ENCODE measurements at regions not wholly inside any gene's neighbourhood (a gene's known extent, or its start where the extent isn't known, plus 50 kb on each side); places are given as distances from the start of the nearest gene placed in this dataset.

GRCh38 chr17:14942526-14943190 is 322.5 kb downstream of the PMP22 start:
- TF ChIP-seq, protein P1, sequence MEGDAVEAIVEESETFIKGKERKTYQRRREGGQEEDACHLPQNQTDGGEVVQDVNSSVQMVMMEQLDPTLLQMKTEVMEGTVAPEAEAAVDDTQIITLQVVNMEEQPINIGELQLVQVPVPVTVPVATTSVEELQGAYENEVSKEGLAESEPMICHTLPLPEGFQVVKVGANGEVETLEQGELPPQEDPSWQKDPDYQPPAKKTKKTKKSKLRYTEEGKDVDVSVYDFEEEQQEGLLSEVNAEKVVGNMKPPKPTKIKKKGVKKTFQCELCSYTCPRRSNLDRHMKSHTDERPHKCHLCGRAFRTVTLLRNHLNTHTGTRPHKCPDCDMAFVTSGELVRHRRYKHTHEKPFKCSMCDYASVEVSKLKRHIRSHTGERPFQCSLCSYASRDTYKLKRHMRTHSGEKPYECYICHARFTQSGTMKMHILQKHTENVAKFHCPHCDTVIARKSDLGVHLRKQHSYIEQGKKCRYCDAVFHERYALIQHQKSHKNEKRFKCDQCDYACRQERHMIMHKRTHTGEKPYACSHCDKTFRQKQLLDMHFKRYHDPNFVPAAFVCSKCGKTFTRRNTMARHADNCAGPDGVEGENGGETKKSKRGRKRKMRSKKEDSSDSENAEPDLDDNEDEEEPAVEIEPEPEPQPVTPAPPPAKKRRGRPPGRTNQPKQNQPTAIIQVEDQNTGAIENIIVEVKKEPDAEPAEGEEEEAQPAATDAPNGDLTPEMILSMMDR (IDR thresholded peaks at IDR 0.05; ENCODE audit: poor library complexity), result no peak
- TF ChIP-seq EZH2 (IDR thresholded peaks at IDR 0.05; ENCODE audit: borderline replicate concordance), result no peak
- no peak for TF ChIP-seq EZH2phosphoT487 (IDR thresholded peaks at IDR 0.05; ENCODE audit: low read depth, severe bottlenecking, unreplicated experiment)

Measured in hepatocyte (in vitro differentiated cells).